Fibroblast of pulmonary artery (primary cell): ENCODE measurements at regions not wholly inside any gene's neighbourhood (a gene's known extent, or its start where the extent isn't known, plus 50 kb on each side); places are given as distances from the start of the nearest gene placed in this dataset.

ENCODE experiments used
- DNase-seq: peaks from one replicate; pipeline ENCODE4 v3.0.0-alpha.2; 2010; ENCODE audit warnings: low read depth
- H3K4me3 ChIP-seq: replicated peaks from 2 replicates; pipeline ENCODE4 v1.5.1; 2011; ENCODE audit warnings: low read depth, mild to moderate bottlenecking, control low read depth, low read length, moderate library complexity
- TF ChIP-seq, protein P1 (sequence below): IDR thresholded peaks from 2 replicates; pipeline ENCODE4 v1.5.1; 2011; ENCODE audit warnings: mild to moderate bottlenecking, control low read depth, low read length, inconsistent platforms; ENCODE audit errors: missing control alignments

DNA sequence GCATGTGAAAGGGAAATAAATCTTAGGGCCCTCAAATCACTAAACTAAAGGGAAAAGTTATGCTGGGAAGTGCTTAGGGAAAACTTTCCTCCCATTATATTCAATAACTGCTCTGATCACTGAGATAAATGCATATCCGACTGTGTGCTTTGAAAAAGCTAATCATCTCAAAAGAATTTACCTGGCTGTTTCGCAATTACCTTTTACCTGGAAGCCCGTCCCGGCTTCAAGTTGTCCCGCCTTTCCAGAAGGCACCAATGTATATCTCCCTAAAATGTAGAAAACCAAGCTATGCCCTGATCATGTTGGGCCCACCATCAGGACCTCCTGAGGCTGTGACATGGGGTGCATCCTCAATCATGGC lies 394.6 kb upstream of the HSFY2 start:
- H3K4me3 ChIP-seq, result no peak overlapping the region
- no peak for DNase-seq
- TF ChIP-seq, protein P1, sequence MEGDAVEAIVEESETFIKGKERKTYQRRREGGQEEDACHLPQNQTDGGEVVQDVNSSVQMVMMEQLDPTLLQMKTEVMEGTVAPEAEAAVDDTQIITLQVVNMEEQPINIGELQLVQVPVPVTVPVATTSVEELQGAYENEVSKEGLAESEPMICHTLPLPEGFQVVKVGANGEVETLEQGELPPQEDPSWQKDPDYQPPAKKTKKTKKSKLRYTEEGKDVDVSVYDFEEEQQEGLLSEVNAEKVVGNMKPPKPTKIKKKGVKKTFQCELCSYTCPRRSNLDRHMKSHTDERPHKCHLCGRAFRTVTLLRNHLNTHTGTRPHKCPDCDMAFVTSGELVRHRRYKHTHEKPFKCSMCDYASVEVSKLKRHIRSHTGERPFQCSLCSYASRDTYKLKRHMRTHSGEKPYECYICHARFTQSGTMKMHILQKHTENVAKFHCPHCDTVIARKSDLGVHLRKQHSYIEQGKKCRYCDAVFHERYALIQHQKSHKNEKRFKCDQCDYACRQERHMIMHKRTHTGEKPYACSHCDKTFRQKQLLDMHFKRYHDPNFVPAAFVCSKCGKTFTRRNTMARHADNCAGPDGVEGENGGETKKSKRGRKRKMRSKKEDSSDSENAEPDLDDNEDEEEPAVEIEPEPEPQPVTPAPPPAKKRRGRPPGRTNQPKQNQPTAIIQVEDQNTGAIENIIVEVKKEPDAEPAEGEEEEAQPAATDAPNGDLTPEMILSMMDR, result no peak

DNA sequence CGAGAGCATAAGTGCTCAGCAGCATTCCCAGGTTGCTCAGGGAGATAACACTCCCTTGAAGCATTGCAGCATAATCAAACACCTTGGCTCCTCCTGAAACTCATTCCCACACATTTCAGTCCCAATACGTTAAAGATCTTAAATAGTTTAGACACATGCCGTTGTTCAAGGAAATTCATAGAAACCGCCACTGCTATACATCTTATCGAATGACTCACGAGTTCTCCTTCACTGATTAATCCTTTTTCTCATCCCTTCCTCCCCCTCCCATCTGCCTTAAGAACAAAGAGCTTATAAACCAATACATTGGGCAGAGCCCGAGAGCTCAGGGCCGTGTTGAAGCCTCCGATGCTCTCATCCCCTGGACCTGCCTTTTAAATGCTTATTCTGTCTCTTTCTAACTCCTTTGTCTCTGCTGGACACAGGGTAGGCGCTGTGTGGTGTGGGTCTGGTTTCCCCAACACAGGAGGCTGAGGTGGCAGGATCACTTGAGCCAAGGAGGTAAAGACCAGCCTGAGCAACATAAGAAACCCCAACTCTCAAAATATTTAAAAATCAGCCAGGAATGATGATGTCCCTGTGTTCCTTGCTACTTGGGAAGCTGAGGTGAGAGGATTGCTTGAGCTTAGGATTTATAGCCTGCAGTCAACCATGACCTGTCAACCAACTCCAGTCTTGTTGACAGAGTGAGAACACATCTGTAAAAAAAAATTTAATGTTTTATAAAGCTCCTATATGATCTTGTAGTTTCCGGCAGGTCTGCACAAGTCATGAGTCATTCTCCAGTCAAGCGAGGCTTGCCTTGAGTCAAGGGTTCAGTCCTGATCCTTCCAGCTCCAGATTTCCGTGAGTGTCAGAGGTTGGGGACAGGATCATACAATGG lies 394.0 kb upstream of the HSFY2 start:
- H3K4me3 ChIP-seq, result no peak overlapping the region
- TF ChIP-seq, protein P1, result no peak
- no peak for DNase-seq

DNA sequence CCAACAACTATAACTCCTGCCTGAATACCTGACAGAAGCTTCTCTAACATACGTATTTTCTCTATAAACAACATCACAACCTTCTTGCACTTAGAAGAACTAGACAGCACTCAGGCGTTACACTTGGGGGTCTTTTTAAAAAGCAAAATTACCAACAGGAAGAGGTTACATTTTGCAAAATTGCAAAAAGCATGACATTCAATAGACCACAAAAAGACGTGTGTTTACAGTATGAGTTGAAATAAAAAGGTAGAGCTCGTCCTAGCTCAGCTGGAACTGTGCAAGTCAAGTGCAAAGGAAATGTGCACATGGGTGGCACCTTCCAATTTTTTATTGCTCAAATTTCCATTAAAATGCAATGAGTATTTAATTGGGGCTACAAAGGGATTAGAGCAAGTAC lies 375.2 kb upstream of the HSFY2 start:
- DNase-seq, result no peak
- TF ChIP-seq, protein P1, result no peak
- no peak overlapping the region for H3K4me3 ChIP-seq

DNA sequence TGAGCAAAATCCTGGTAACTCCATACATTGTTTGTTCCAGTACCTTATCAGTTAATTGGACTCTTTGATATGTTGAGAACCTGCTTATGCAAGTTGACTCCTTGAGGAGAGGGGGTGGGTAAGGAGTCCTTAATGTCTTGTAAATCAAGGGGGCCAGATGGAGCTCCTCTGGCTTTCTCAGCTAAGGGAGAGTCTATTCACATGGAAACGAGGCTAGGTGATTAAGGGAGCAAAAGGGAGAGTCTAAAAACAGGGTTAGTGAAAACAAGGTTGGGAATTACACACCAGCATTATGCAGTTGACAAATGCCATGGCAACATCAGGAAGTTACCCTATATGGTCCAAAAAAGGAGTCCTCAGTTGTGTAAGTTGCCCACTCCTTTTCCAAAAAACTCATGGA lies 372.8 kb upstream of the HSFY2 start:
- H3K4me3 ChIP-seq, result no peak overlapping the region
- TF ChIP-seq, protein P1, result no peak
- DNase-seq, result no peak

DNA sequence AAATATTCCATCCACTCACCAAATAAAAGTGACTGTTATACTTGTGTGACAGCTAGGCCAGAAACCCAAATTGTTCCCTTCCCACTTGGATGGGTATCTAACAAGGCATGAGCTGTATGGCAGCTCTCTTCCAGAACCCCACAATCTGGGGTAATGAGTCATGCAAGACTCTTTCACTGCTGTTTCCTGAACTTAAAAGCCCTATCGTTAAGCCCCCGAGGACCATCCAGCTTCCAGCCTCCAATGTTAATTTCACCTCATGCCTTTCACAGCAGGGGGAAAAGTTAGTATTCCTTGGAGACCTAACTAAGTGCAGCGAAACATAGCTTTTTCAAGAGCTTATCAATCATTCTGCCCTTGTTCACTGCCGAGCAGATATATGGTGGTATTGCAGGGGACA lies 368.6 kb upstream of the HSFY2 start:
- H3K4me3 ChIP-seq, result no peak overlapping the region
- TF ChIP-seq, protein P1, result no peak
- no peak for DNase-seq

DNA sequence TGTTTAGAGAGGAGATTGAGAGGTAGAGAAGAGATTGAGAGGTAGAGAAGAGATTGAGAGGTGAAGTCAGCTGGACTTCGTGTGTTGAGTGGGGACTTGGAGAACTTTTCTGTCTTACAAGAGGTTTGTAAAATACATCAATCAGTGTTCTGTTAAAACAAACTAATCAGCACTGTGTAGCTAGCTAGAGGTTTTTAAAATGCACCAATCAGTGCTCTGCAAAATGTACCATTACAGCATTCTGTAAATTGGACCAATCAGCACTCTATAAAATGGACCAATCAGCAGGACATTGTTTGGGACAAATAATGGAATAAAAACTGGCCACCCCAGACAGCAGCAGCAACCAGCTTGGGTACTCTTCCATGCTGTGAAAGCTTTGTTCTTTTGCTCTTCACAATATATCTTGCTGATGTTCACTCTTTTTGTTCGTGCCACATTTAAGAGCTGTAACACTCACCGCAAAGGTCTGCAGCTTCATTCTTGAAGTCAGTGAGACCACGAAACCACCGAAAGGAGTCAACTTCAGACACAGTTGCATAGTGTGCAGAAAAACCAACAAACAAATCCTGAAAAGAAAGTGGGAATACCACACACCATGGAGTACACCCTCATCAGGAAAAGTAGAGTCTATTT lies 366.9 kb upstream of the HSFY2 start:
- DNase-seq, result no peak
- H3K4me3 ChIP-seq, result no peak overlapping the region
- TF ChIP-seq, protein P1, result no peak

DNA sequence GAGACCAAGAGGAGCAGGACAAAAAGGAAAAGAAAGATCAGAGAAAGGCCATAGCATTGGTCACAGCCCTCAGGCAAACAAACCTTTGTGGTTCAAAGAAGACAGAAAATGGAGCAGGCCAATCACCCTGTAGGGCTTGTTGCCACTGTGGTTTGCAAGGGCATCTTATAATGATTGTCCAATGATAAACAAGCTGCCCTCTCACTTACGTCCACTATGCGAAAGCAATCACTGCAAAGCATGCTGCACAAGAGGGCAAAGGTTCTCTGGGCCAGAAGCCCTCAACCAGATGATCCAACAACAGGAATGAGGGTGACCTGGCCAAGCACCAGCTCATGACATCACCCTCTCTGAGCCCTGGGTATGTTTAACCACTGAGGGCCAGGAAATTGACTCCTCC lies 360.9 kb upstream of the HSFY2 start:
- TF ChIP-seq, protein P1, result no peak
- no peak for DNase-seq
- H3K4me3 ChIP-seq, result no peak overlapping the region
